NCI-H345 treated with DMSO at 0.1 percent for 48 hours (cell line): ENCODE measurements at regions not wholly inside any gene's neighbourhood (a gene's known extent, or its start where the extent isn't known, plus 50 kb on each side); places are given as distances from the start of the nearest gene placed in this dataset.
"Not testable (repeated sequence)": the region's sequence is repeated elsewhere in the genome, so short reads cannot be mapped to it uniquely, and the experiment has no call there.

ENCODE experiments used
- DNase-seq: peaks from one replicate; lab custom pipeline; 2025; ENCODE audit not compliant: unreplicated experiment; lab: John Stamatoyannopoulos, UW

DNA sequence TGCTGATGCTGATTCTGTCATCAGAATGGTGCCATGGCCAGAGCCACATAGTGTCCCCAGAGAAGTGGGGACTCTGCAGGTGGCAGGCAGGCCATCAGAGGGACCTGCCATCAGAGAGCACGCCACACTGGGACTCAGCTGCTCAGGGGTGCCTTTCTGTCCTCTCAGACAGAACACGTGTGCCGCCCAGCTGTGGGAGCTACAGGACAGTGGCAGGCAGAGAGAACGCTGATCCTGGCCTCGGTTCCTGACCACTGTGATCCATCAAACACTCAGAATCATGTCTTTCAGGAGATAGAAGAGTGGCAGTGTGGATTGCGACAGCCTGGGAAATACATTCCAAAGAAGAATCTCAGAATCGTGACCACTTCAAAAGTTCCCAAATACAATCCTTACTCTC lies 497.2 kb upstream of the SALL3 start:
- no peak for DNase-seq

DNA sequence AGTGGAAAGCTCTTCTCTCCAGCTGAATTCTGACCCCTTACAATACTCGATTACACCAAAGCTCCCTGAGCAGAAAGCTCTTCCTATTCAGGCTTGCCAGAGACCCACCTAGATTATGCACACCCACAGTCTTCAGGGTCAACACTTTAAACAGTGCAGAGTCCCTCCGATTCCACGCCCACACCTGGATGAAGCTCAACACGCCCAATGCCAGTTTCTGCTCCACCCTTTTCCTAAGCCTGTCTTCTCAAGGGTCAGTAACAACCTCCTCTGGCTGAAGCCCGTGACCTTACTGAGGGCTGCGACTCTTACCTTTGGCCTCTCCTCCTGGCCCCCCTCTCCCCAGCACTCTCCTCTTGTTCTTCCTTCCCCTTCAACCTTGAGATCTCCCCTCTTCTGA lies 492.0 kb upstream of the SALL3 start:
- no peak for DNase-seq

DNA sequence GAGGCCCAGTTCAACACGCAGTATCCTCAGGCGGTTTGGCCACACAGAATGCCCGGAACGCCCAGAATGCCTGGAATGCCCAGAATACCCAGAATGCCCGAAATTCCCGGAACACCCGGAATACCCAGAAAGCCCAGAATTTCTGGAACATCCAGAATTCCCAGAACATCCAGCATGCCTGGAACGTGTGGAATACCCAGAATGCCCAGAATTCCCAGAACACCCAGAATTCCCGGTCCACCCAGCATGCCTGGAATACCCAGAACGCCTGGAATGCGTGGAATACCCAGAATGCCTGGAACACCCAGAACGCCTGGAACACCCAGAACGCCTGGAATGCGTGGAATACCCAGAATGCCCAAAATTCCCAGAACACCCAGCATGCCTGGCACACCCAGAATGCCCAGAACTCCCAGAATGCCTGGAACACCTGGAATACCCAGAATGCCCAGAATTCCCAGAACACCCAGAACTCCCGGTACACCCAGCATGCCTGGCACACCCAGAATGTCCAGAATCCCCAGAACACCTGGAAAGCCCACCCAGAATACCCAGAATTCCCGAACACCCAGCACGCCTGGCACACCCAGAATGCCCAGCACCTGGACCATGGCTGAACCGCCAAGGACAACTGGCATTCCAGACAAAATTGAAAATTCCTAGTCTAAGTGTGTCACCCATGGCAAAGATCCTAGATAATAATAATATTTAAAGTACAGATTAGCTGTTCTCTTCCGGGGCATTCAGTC lies 487.4 kb upstream of the SALL3 start:
- DNase-seq: no peak

DNA sequence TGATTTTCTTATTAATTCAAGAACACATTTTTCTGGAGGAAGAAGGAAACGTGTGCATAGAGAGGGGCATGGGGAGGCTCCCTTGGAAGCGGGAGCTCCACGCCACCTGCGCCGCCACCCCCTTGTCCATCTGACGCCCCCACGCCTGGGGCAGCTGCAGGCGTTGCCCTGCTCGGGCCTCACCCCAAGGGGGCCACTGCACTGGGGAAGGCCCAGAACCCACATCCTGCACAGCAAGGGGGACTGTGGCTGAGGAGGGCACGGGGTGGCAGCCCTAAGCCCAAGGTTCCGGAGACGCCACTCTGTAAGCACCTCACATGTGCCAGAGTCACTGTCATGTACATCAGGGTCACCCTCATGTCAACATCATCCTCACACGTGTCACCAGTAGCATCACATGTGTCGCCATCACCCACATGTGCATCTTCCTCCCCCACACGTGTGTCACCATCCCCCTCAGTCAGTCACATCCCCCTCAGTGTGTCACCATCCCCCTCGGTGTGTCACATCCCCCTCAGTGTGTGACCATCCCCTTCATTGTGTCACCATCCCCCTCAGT lies 486.7 kb upstream of the SALL3 start:
- DNase-seq: no peak

DNA sequence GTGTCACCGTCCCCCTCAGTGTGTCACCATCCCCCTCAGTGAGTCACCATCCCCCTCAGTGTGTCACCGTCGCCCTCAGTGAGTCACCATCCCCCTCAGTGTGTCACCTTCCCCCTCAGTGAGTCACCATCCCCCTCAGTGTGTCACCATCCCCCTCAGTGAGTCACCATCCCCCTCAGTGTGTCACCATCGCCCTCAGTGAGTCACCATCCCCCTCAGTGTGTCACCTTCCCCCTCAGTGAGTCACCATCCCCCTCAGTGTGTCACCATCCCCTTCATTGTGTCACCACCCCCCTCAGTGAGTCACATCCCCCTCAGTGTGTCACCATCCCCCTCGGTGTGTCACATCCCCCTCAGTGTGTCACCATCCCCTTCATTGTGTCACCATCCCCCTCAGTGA lies 486.1 kb upstream of the SALL3 start:
- not testable (repeated sequence) for DNase-seq

DNA sequence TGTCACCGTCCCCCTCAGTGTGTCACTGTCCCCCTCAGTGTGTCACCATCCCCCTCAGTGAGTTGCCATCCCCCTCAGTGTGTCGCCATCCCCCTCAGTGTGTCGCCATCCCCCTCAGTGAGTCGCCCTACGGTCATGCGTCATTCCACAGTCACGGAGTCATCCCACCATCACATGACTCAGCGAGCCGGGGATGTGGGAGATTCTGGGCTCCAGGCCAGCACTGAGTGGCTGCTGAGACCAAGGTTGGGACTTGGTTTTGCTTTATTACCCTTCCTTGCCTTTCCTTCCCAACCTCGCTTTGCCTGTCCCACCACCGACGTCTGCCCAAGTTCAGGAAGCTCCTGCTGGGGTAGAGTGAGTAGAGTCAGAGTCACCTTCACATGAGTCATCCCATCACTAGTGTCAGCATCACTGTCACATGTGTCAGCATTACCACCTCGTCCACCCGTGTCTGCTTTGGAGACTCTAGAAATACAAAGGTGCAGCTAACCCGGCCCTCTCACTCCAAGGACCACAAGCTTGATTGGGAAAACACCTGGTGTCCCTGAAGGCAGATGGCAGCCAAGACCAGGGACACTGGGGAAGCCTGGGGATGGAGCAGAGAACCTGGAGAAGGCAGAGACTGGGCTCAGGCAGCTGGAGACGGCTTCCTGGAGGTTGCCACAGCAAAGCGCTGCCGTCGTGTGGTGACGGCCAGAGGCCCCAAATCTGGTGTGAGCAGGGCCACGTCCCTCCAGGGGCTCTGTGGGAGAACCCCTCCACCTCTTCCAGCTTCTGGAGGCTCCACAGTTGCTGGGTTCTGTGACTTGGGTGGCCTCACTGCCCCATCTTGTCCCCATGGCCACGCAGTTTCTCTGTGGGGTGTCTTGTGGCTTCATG lies 485.2 kb upstream of the SALL3 start:
- DNase-seq: no peak

DNA sequence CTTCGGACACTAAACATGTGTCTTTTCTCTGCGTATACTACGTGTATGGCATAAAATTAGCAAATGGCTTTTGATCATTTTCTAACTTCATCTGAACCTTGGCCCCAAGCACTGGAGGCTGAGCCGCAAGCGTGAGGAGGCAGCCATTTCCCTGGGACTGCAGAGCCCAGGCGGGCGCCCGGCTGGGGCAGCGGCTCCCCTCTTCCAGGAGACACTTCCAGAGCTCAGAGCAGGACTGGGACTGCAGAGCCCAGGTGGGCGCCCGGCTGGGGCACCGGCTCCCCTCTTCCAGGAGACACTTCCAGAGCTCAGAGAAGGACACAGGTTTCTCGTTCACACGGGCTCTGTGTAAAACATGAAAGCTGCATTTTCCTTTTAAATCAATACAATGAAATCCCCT lies 484.1 kb upstream of the SALL3 start:
- DNase-seq: no peak

DNA sequence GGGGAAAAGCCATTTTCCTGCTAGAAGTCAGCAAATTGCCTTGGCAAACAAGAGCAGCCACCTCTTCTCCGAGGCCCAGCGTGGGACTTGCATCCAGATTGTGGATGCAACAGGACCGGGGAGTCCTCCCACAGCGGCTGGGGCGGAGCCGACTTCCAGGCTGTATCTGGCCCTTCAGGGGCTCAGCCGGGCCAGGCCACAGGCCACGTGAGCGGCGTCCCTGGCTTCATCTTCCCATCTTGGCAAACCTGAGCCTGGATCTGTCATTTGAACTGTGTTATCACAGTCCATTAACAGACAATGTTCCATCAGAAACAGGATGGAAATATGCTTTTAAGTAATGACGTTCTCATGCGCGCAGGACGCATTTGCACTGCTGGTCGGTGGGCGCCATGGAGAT lies 483.5 kb upstream of the SALL3 start:
- no peak for DNase-seq

DNA sequence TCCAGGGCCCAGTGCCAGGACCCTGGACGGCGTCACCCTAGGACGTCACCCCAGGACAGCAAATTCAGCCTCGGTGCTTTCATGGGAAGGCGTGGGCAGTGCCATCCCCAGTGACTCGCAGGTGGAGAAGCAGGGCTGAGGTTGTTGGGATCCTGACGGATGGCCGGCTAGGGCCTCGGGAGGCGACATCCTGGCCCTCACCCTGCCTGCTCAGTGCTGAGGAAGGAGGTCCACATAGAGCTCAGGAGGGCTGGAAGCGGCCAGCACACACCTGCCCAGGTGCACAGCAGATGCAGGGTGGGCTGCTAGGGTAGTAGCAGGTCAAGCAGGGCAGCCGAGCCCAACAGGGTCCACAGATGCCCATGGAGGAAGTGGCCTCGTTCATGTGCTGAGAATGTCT lies 482.0 kb upstream of the SALL3 start:
- no peak for DNase-seq

DNA sequence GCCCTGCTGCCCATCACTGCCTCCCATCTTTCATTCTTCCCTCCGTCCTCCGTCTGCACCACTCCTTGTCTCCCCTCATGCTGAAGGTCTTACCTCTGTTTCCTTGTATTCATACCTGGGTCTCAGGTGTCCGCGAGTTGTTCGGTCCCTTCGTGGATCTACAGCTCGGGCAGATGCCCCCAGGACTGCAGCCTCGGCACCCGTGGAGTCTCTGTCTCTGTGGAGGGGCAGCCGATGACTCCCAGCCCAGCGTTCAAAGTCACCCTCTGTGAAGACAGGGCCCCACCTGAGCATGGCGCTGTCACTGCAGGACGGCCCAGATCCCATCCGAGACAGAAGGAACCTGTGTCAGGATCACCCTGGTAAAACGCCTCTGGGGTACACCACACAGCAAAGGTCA lies 480.0 kb upstream of the SALL3 start:
- no peak for DNase-seq

DNA sequence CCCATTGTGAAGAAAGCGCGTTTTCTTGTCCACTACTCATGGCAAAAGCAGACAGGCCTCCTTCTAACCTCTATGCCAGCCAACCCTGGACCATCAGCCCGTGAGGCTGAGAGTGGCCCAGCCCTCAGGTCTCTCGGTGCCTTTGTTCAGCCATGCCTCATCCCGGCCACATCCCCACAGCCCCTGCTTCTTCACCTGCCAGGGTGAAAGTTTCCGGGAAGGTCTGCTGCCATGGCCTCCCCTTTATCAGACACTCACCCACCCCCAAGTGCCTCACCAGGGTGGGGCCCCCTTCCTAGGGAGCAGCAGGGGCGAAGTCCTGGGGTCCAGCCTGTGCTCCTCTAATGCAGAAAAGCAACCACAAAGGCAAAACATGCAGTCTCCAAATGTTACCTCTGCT lies 478.4 kb upstream of the SALL3 start:
- DNase-seq: no peak

DNA sequence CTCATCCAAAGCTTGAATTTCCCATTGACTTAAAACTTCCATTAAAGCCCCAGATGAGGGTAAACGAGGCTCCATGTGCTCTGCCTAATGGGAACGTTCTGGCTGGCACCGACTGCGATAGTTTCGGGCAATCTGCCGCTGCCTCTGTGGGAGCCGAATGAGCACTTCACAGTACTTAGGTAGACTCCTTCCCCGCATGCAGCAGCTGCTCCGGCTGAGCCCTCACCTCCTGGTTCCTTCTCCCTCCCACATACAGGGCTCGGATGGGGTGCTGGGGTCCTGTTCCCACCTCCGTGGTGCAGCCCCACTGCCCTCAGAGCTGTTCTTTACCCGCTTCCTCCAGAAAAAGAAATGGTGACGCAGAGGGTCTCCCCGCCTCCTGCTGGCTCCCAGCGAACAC lies 476.5 kb upstream of the SALL3 start:
- DNase-seq: no peak

DNA sequence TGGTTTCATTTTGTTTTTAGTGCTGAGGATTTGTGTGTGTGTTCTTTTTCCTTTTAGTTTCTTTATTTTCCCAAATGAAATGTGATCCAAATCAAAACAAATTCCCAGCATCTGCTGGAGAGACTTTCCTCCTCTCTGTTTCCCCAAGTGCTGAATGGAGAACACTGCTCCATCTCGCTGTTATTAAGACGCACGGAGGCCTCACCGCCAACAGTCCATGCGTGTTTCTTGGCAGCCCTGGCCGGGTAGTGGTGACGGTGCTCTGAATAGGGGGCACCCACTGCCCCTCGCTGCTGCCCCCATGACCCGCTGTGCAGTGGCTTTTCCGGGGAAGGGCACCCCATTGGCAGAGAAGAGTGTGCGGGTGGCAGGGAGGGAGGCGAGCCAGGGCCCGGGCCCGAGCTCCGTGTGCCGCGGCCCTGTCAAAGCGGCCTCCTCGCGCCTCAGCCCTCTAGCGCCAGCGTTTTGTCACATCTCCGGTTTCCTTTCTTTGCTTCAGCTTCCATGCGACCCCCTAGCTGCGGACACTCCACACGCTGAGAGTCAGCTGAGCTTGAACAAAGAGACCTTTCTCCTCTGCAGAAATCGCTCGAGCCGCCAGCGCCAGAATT lies 473.7 kb upstream of the SALL3 start:
- DNase-seq: no peak

DNA sequence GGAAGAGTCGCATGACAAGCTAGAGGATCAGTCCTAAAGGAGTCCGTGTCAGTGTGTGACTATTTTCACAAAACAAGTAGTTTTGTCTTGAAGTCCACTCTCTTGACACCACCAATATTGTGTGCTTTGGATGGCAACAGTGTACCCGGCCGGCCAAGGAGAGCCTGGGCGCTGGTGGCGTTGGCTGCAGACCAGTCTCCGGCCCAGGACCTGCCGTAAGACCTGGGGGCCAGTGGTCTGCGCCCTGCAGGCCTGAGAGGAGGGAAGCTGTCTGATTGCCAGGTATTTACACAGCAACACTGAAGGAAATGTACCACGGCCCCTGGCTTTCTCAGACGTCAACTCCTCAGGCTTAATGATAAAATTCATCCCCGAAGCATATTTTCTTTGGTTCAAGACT lies 472.4 kb upstream of the SALL3 start:
- DNase-seq: no peak

DNA sequence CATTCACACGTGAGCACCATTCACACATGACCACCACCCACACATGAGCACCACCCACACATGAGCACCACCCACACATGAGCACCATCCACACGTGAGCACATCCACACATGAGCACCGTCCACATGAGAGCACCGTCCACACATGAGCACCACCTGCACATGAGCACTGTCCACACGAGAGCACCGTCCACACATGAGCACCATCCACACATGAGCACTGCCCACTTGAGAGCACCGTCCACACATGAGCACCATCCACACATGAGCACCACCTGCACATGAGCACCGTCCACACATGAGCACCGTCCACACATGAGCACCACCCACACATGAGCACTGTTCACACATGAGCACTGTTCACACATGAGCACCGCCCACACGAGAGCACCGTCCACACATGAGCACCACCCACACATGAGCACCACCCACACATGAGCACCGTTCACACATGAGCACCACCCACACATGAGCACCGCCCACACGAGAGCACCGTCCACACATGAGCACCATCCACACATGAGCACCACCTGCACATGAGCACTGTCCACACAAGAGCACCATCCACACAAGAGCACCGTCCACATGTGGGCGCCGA lies 471.3 kb upstream of the SALL3 start:
- DNase-seq: not testable (repeated sequence)

DNA sequence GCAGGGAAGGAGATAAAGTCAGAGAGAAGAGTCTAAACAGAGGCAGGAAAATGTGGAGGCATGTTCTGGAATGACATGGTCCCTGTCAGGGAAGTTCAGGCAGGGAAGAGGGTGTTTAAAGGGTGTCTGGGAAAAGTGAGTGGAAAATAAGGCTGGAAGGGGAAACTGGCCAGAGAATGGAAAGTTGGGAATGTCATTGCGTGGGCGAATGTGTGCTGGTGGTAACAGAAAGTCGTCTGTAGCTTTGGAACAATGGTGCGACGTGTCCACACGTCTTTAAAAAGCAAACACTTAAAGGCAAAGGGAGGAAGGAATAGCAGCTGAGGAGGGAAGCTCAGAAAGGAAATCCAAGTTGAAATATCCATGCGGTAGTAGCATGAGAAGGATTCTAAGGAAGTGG lies 469.5 kb upstream of the SALL3 start:
- no peak for DNase-seq

DNA sequence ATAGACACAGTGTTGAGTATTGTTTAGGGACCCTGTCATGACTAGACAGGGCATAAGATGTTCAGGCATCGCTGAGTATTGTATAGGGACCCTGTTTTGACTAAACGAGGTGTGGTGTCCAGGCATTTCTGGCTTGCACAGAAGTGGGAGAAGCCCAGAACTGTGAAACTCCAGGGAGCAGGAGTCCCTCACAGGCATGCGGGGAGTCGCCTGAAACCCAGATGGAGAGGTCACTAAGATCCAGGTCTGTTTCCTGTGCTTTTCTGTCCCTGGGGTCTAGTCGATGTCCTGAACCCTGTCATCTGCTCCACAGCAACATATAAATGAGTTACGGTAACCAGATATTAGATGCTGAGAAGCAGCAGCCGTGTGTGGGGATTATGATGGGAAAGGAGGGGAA lies 469.0 kb upstream of the SALL3 start:
- DNase-seq: no peak

DNA sequence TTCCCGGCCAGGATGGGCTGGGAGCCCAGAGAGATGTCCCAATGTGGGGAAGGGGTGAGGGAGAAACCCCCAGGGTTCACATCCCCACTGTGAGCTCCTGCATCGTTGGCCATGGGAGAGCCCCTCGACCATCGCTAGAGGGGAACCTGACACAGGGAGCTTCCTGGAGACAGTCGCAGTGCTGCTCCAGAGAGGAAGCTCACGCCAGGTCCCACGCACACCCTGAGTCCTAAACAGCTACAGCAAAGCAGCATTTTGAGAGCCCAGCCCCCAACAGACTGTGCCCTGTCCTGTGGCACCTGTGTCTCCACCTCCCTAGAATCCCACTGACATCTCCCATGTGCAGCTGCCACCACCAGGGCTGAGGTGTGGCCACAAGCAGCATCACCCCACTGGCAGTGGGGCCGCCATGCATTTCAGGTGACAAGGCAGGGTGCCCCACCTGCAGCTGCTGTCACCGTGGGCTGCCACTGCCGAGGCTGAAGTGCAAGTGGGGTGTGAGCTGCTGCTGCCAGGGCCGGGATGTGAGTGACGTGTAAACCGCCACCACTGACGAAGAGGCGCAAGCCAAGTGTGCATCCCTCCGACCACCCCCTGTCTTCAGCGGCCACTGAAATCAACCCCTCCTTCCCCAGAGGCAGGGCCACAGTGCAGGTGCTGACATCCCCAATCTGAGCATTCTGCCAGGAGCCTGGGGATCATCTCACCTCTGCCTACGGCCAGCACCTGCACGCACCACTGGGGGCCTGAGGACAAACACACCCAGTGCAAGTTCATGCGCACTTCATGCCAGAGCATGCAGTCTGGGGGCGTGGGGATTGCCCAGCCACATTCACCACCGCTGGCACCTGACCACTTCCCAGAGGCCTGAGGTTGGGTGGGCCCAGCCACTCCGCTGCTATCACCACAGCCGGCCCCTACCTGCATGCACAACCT lies 467.7 kb upstream of the SALL3 start:
- no peak for DNase-seq

DNA sequence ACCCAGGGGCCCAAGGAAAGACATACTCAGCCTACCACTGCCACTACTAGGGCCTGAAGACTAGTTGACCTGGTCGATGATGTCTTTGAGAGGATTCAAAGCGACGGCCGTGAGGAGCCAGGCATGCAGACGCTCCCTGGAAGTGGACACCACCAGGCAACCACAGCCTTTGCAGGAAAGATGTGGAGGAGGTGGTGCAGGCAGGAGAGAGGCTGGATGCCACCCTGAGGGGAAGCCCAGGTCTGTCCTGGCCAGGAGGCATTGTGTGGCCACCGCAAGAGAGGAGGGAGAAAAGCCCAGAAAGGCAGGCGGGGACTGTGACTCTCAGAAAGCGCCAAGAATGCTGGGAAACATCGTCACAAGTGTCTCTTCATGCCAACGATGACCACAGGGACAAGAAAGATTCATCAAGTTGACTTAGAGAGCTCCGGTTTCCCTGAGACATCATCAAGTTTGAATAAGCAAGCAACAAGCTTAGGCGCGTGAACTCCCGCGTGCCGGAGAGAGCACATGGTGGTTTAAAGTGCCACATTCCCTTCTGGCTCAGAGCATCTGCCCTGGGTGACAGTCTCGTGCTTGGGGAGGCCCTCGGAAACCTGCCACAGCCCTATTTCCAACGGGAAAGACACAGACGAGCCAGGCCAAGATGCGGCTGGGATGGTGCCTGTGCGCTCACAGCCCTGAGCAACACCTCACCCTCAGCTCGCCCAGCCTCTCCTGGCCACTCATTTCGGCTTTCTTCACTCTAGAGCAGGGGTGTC lies 464.5 kb upstream of the SALL3 start:
- DNase-seq: no peak

DNA sequence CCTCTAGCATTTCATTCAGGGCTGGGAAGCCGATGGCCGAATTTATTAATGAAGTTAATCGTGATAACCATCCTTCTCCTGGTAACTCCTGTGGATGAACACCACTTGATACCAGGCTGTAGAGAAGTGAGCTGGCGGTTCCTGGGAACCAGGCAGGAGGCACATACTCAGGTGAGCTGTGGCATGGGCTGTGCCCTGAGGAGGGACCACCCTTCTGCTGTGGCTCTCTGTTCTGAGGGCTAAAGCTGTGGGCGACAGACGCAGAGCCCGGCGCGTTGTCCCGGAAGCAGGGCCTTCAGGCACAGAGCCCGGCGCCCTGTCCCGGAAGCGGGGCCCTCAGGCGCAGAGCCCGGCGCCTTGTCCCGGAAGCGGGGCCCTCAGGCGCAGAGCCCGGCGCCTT lies 462.3 kb upstream of the SALL3 start:
- DNase-seq: no peak
